ENCODE measurements at regions not wholly inside any gene's neighbourhood (a gene's known extent, or its start where the extent isn't known, plus 50 kb on each side); places are given as distances from the start of the nearest gene placed in this dataset.

DNA sequence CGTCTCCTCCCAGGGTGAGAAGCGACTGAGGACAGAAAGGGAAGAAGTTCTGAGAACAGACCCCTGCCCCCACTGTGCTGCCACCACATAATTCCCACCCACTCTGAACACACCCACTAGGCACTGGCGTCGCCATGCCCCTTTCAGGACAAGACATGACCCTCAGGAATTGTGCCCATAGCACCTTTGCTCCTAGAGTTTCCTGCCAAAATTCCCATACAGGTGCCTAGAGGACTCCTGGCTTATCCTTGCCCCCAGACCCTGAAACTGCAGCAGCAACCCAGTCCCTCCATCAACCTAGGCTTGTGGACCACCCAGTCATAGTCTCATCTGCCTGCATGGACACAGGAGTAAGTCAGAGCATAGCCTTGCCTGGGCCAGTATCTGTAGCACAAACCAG is 157.7 kb upstream of the ZNF267 start:
- TF ChIP-seq EZH2phosphoT487 (IDR thresholded peaks at IDR 0.05; ENCODE audit: insufficient read depth, low read depth) = no peak
- TF ChIP-seq EZH2 (IDR thresholded peaks at IDR 0.05; ENCODE audit: insufficient read depth, poor library complexity, severe bottlenecking) = no peak

Measured in GM23248 (cell line).